ENCODE measurements at regions not wholly inside any gene's neighbourhood (a gene's known extent, or its start where the extent isn't known, plus 50 kb on each side); places are given as distances from the start of the nearest gene placed in this dataset.

- TF ChIP-seq ZNF275 (CRISPR knock-in tag; IDR thresholded peaks at IDR 0.05; ENCODE audit: borderline replicate concordance): no peak
Measured at GRCh38 chr6:14533446-14533845, 415.9 kb downstream of the CD83 start (continued).

GRCh38 chr6:14537030-14537429 is 419.5 kb downstream of the CD83 start:
- no peak overlapping the region for H3K9ac ChIP-seq (ENCODE audit: insufficient read depth, low read depth, low read length)
- DNase-seq (ENCODE audit: low spot score) (no peak), ATAC-seq (no peak), FAIRE-seq (no peak)
- H3K27me3 ChIP-seq (ENCODE audit: control insufficient read depth in 1 of 2, insufficient read depth in 2 of 2, low read length in 2 of 2): no peaks in the 10 kb centered on the region
- no peaks in the 10 kb centered on the region for H3K9me3 ChIP-seq (ENCODE audit: low read length)
- BruUV-seq (replicated peaks): no TSS peak
- no peaks in the 10 kb centered on the region for H3K36me3 ChIP-seq (replicated peaks in 1 of 2; ENCODE audit: control insufficient read depth in 1 of 2, insufficient read depth in 2 of 2, low read length in 2 of 2)
- TF ChIP-seq HMG20A (CRISPR knock-in tag; IDR thresholded peaks at IDR 0.05; ENCODE audit: borderline replicate concordance) (no peak), PITX1 (CRISPR knock-in tag; IDR thresholded peaks at IDR 0.05) (no peak), MXD1 (CRISPR knock-in tag; IDR thresholded peaks at IDR 0.05) (no peak), GATAD2A (CRISPR knock-in tag; IDR thresholded peaks at IDR 0.05) (no peak), ZNF367 (CRISPR knock-in tag; IDR thresholded peaks at IDR 0.05; ENCODE audit: borderline replicate concordance) (no peak), SSRP1 (CRISPR knock-in tag; IDR thresholded peaks at IDR 0.05) (no peak), ZNF569 (CRISPR knock-in tag; IDR thresholded peaks at IDR 0.05; ENCODE audit: borderline replicate concordance) (no peak), PBX2 (CRISPR knock-in tag; IDR thresholded peaks at IDR 0.05) (no peak), KDM2A (CRISPR knock-in tag; IDR thresholded peaks at IDR 0.05; ENCODE audit: borderline replicate concordance, low read depth) (no peak), ZNF550 (CRISPR knock-in tag; IDR thresholded peaks at IDR 0.05; ENCODE audit: borderline replicate concordance) (no peak), MLX (CRISPR knock-in tag; IDR thresholded peaks at IDR 0.05) (no peak), SNAI1 (CRISPR knock-in tag; IDR thresholded peaks at IDR 0.05; ENCODE audit: borderline replicate concordance) (no peak), SMAD9 (CRISPR knock-in tag; IDR thresholded peaks at IDR 0.05) (no peak), BATF2 (CRISPR knock-in tag; IDR thresholded peaks at IDR 0.05) (no peak), CEBPB (IDR thresholded peaks at IDR 0.05; ENCODE audit: borderline replicate concordance, low read depth, low read length) (no peak)
- 6% methylated on average over 1 of the region's 1 CpG for WGBS (ENCODE audit: low lambda C conversion rate)
- no peak overlapping the region for H3K27ac ChIP-seq (ENCODE audit: extremely low read length, insufficient read depth, low read length)
- no peak overlapping the region for H3K4me3 ChIP-seq (replicated peaks in 1 of 3; ENCODE audit: insufficient read depth in 1 of 3, low read depth in 2 of 3, low read length in 3 of 3)
- POLR2A ChIA-PET: no interaction called here
- H4K20me1 ChIP-seq (ENCODE audit: insufficient read depth, low read length): no peaks in the 10 kb centered on the region
- in situ Hi-C loops (cut with HindIII; ENCODE audit: extremely low pct_ligation_motif_present, low pct_unique_long_range_greater_than_20kb) (no loop called here), intact Hi-C loops (cut with micrococcal nuclease; ENCODE audit: unreplicated experiment) (no loop called here)
- no peak overlapping the region for H2AFZ ChIP-seq (ENCODE audit: low read length)
- H3K4me1 ChIP-seq (ENCODE audit: insufficient read depth, low read length): no peaks in the 10 kb centered on the region
- no peaks in the 10 kb centered on the region for H3K79me2 ChIP-seq (ENCODE audit: insufficient read depth, low read length)
- CTCF ChIA-PET (ENCODE audit: low intra/inter-chr PET ratio, low total read pairs): no interaction called here
- H3K4me2 ChIP-seq (ENCODE audit: low read depth, low read length): no peak overlapping the region

Data from HepG2 (cell line).